HEK293 (cell line): ENCODE measurements at regions not wholly inside any gene's neighbourhood (a gene's known extent, or its start where the extent isn't known, plus 50 kb on each side); places are given as distances from the start of the nearest gene placed in this dataset.

Source experiments
- CTCF ChIA-PET: fragments of 350-600 bp; formaldehyde crosslinking; extraction: SDS; loops from one replicate; lab custom pipeline; 2021; ENCODE audit warnings: antibody characterized with exemption; lab: Yijun Ruan, JAX
- POLR2A ChIA-PET: fragments of 300-600 bp; formaldehyde crosslinking; extraction: SDS; loops from one replicate; lab custom pipeline; 2020; ENCODE audit warnings: antibody characterized with exemption, inconsistent platforms; lab: Yijun Ruan, JAX
- H3K27ac ChIP-seq: fragments of 200-500 bp; sonication (Bioruptor generic); 2 replicates; pipeline ENCODE4 v1.5.1; 2014; ENCODE audit warnings: low read depth, low read length, control low read depth, inconsistent platforms; ENCODE audit errors: extremely low read depth
- H3K36me3 ChIP-seq, 2 experiments: fragments of 200-500 bp in 1 of 2; sonication (Bioruptor generic) in 1 of 2; 1 replicate in 1 of 2; 2 replicates in 1 of 2; pipeline ENCODE4 v1.5.1; 2014 to 2017; ENCODE audit warnings: inconsistent platforms in 2 of 2, low read length in 2 of 2; ENCODE audit not compliant: control insufficient read depth in 2 of 2, insufficient read depth in 1 of 2
- H3K4me1 ChIP-seq: fragments of 200-500 bp; sonication (Bioruptor generic); 2 replicates; pipeline ENCODE4 v1.5.1; 2014; ENCODE audit warnings: mild to moderate bottlenecking, low read length, inconsistent platforms; ENCODE audit not compliant: control insufficient read depth, insufficient read depth
- H3K4me3 ChIP-seq: 2 replicates; pipeline ENCODE4 v1.5.1; 2011; ENCODE audit warnings: low read depth, mild to moderate bottlenecking, control low read depth, low read length, moderate library complexity
- H3K9me3 ChIP-seq: fragments of 200-500 bp; sonication (Bioruptor generic); 2 replicates; pipeline ENCODE4 v1.5.1; 2014; ENCODE audit warnings: low read depth, low read length, inconsistent platforms; ENCODE audit not compliant: control insufficient read depth, insufficient read depth
- GFI1B ChIP-seq: fragments of 450-650 bp; formaldehyde crosslinking; IDR thresholded peaks from 2 replicates; pipeline ENCODE4 v1.5.1; 2016; ENCODE audit warnings: missing biosample characterization, missing genetic modification characterization
- GLI4 ChIP-seq: fragments of 450-650 bp; formaldehyde crosslinking; IDR thresholded peaks from 2 replicates; pipeline ENCODE4 v1.5.1; 2016; ENCODE audit warnings: missing biosample characterization, missing genetic modification characterization
- IKZF3 ChIP-seq: fragments of 450-650 bp; IDR thresholded peaks from 2 replicates; pipeline ENCODE4 v1.5.0; 2018; ENCODE audit warnings: missing biosample characterization, mild to moderate bottlenecking, missing genetic modification characterization, moderate library complexity
- KLF8 ChIP-seq: fragments of 450-650 bp; formaldehyde crosslinking; IDR thresholded peaks from 2 replicates; pipeline ENCODE4 v1.5.1; 2016; ENCODE audit warnings: missing biosample characterization, missing genetic modification characterization
- SP7 ChIP-seq: fragments of 450-650 bp; formaldehyde crosslinking; IDR thresholded peaks from 2 replicates; pipeline ENCODE4 v1.5.1; 2016; ENCODE audit warnings: missing biosample characterization, missing genetic modification characterization
- ZBTB44 ChIP-seq: fragments of 450-650 bp; IDR thresholded peaks from 2 replicates; pipeline ENCODE4 v1.5.1; 2018; ENCODE audit warnings: missing biosample characterization, mild to moderate bottlenecking, missing genetic modification characterization
- ZEB2 ChIP-seq: fragments of 450-650 bp; formaldehyde crosslinking; IDR thresholded peaks from 2 replicates; pipeline ENCODE4 v1.5.1; 2016; ENCODE audit warnings: missing biosample characterization, missing genetic modification characterization
- ZFP37 ChIP-seq: fragments of 450-650 bp; formaldehyde crosslinking; IDR thresholded peaks from 2 replicates; pipeline ENCODE4 v1.5.1; 2016; ENCODE audit warnings: missing biosample characterization, missing genetic modification characterization
- ZNF133 ChIP-seq: fragments of 450-650 bp; formaldehyde crosslinking; IDR thresholded peaks from 2 replicates; pipeline ENCODE4 v1.5.1; 2016; ENCODE audit warnings: missing biosample characterization, missing genetic modification characterization
- ZNF184 ChIP-seq: fragments of 450-650 bp; IDR thresholded peaks from 2 replicates; pipeline ENCODE4 v1.5.1; 2018; ENCODE audit warnings: missing biosample characterization, mild to moderate bottlenecking, missing genetic modification characterization
- ZNF221 ChIP-seq: fragments of 450-650 bp; formaldehyde crosslinking; IDR thresholded peaks from 2 replicates; pipeline ENCODE4 v1.5.1; 2017; ENCODE audit warnings: missing biosample characterization, missing genetic modification characterization, borderline replicate concordance
- ZNF24 ChIP-seq: fragments of 450-650 bp; formaldehyde crosslinking; IDR thresholded peaks from 2 replicates; pipeline ENCODE4 v1.5.1; 2016; ENCODE audit warnings: missing biosample characterization, missing genetic modification characterization
- ZNF302 ChIP-seq: fragments of 450-650 bp; formaldehyde crosslinking; IDR thresholded peaks from 2 replicates; pipeline ENCODE4 v1.5.1; 2016; ENCODE audit warnings: missing biosample characterization, missing genetic modification characterization, low read depth
- ZNF324 ChIP-seq: fragments of 450-650 bp; formaldehyde crosslinking; IDR thresholded peaks from 2 replicates; pipeline ENCODE4 v1.5.1; 2016; ENCODE audit warnings: missing biosample characterization, missing genetic modification characterization
- ZNF341 ChIP-seq: fragments of 450-650 bp; formaldehyde crosslinking; IDR thresholded peaks from 2 replicates; pipeline ENCODE4; 2016; ENCODE audit warnings: low read depth, missing biosample characterization, missing genetic modification characterization
- ZNF394 ChIP-seq: fragments of 450-650 bp; formaldehyde crosslinking; IDR thresholded peaks from 2 replicates; pipeline ENCODE4 v1.5.1; 2016; ENCODE audit warnings: missing biosample characterization, missing genetic modification characterization, mild to moderate bottlenecking, moderate library complexity, borderline replicate concordance
- ZNF449 ChIP-seq: fragments of 450-650 bp; formaldehyde crosslinking; IDR thresholded peaks from 2 replicates; pipeline ENCODE4 v1.5.1; 2017; ENCODE audit warnings: missing biosample characterization, mild to moderate bottlenecking, missing genetic modification characterization, moderate library complexity
- ZNF501 ChIP-seq: fragments of 450-650 bp; formaldehyde crosslinking; IDR thresholded peaks from 2 replicates; pipeline ENCODE4 v1.5.1; 2016; ENCODE audit warnings: missing biosample characterization, missing genetic modification characterization
- ZNF530 ChIP-seq: fragments of 450-650 bp; formaldehyde crosslinking; IDR thresholded peaks from 2 replicates; pipeline ENCODE4 v1.5.1; 2016; ENCODE audit warnings: low read depth, missing biosample characterization, missing genetic modification characterization
- ZNF561 ChIP-seq: fragments of 450-650 bp; IDR thresholded peaks from 2 replicates; pipeline ENCODE4 v1.5.1; 2018; ENCODE audit warnings: missing biosample characterization, missing genetic modification characterization, borderline replicate concordance
- ZNF600 ChIP-seq: fragments of 450-650 bp; formaldehyde crosslinking; IDR thresholded peaks from 2 replicates; pipeline ENCODE4 v1.5.1; 2016; ENCODE audit warnings: missing biosample characterization, missing genetic modification characterization
- ZNF629 ChIP-seq: fragments of 450-650 bp; formaldehyde crosslinking; IDR thresholded peaks from 2 replicates; pipeline ENCODE4 v1.5.1; 2017; ENCODE audit warnings: missing biosample characterization, missing genetic modification characterization
- ZNF639 ChIP-seq: fragments of 450-650 bp; formaldehyde crosslinking; IDR thresholded peaks from 2 replicates; pipeline ENCODE4 v1.5.1; 2016; ENCODE audit warnings: missing biosample characterization, missing genetic modification characterization
- ZNF660 ChIP-seq: fragments of 450-650 bp; IDR thresholded peaks from 2 replicates; pipeline ENCODE4 v1.5.1; 2018; ENCODE audit warnings: missing biosample characterization, mild to moderate bottlenecking, missing genetic modification characterization
- ZNF76 ChIP-seq: fragments of 450-650 bp; formaldehyde crosslinking; IDR thresholded peaks from 2 replicates; pipeline ENCODE4; 2016; ENCODE audit warnings: low read depth, missing biosample characterization, missing genetic modification characterization, borderline replicate concordance
- ZSCAN30 ChIP-seq: fragments of 450-650 bp; IDR thresholded peaks from 2 replicates; pipeline ENCODE4 v1.5.1; 2018; ENCODE audit warnings: missing biosample characterization, mild to moderate bottlenecking, missing genetic modification characterization, moderate library complexity
- ZXDB ChIP-seq: fragments of 450-650 bp; formaldehyde crosslinking; IDR thresholded peaks from 2 replicates; pipeline ENCODE4 v1.5.1; 2016; ENCODE audit warnings: missing biosample characterization, missing genetic modification characterization
- TF ChIP-seq, protein P1 (sequence below): fragments of 450-650 bp; formaldehyde crosslinking; IDR thresholded peaks from 2 replicates; pipeline ENCODE4 v1.5.1; 2016; ENCODE audit warnings: missing biosample characterization, missing genetic modification characterization
- TF ChIP-seq, protein P2 (sequence below): fragments of 450-650 bp; formaldehyde crosslinking; IDR thresholded peaks from 2 replicates; pipeline ENCODE4 v1.5.1; 2016; ENCODE audit warnings: missing biosample characterization, missing genetic modification characterization
- TF ChIP-seq, protein P3 (sequence below): fragments of 450-650 bp; formaldehyde crosslinking; IDR thresholded peaks from 2 replicates; pipeline ENCODE4 v1.5.1; 2016; ENCODE audit warnings: missing biosample characterization, missing genetic modification characterization

- POLR2A ChIA-PET = interaction anchor here (0.5 kb wide), 1 partner anchor 40 kb away, joined by 6 read pairs; no protein-coding TSS in a partner anchor
- no peaks in the 10 kb centered on the region for H3K36me3 ChIP-seq
- H3K4me1 ChIP-seq = no peaks in the 10 kb centered on the region
- CTCF ChIA-PET = no interaction called here
- H3K9me3 ChIP-seq = no peaks in the 10 kb centered on the region
- peak overlapping the region; percentile 66 for H3K4me3 ChIP-seq
- H3K27ac ChIP-seq = peak overlapping the region; percentile 14; the same call in 1 of the 2 replicates
- TF ChIP-seq ZNF24 (peak; percentile 64; the same call in 1 of the 2 replicates), ZNF629 (tag by site-specific recombination) (peak; percentile 50; the same call in 1 of the 2 replicates), ZNF394 (peak; percentile 34; the same call in 1 of the 2 replicates), ZNF449 (tag by site-specific recombination) (peak; percentile 53; the same call in 1 of the 2 replicates), SP7 (peak; percentile 45), ZNF133 (tag by site-specific recombination) (no peak), ZNF324 (peak; percentile 48; the same call in 1 of the 2 replicates), ZNF639 (tag by site-specific recombination) (peak; percentile 44; the same call in 1 of the 2 replicates), ZBTB44 (tag by site-specific recombination) (peak; percentile 24; the same call in 1 of the 2 replicates), ZNF530 (tag by site-specific recombination) (no peak), GFI1B (0 out of 2 replicates have a peak, but pooled peaks have one; percentile 32), GLI4 (0 out of 2 replicates have a peak, but pooled peaks have one; percentile 23), ZNF660 (tag by site-specific recombination) (peak; percentile 95), ZNF501 (tag by site-specific recombination) (0 out of 2 replicates have a peak, but pooled peaks have one; percentile 14), ZSCAN30 (peak; percentile 91), ZEB2 (peak; percentile 6; the same call in 1 of the 2 replicates), ZFP37 (no peak), KLF8 (0 out of 2 replicates have a peak, but pooled peaks have one; percentile 19), ZNF341 (peak; percentile 61), ZNF184 (tag by site-specific recombination) (peak; percentile 54; the same call in 1 of the 2 replicates), ZNF561 (peak; percentile 77; the same call in 1 of the 2 replicates), ZNF600 (tag by site-specific recombination) (peak; percentile 16; the same call in 1 of the 2 replicates), ZNF302 (no peak), ZNF221 (tag by site-specific recombination) (peak; percentile 35; the same call in 1 of the 2 replicates), ZXDB (tag by site-specific recombination) (peak; percentile 14; the same call in 1 of the 2 replicates), IKZF3 (tag by site-specific recombination) (peak; percentile 56; the same call in 1 of the 2 replicates), ZNF76 (tag by site-specific recombination) (peak; percentile 16; the same call in 1 of the 2 replicates)
- TF ChIP-seq, protein P1, sequence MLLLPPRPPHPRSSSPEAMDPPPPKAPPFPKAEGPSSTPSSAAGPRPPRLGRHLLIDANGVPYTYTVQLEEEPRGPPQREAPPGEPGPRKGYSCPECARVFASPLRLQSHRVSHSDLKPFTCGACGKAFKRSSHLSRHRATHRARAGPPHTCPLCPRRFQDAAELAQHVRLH (tag by site-specific recombination) = peak; percentile 82
- TF ChIP-seq, protein P2, sequence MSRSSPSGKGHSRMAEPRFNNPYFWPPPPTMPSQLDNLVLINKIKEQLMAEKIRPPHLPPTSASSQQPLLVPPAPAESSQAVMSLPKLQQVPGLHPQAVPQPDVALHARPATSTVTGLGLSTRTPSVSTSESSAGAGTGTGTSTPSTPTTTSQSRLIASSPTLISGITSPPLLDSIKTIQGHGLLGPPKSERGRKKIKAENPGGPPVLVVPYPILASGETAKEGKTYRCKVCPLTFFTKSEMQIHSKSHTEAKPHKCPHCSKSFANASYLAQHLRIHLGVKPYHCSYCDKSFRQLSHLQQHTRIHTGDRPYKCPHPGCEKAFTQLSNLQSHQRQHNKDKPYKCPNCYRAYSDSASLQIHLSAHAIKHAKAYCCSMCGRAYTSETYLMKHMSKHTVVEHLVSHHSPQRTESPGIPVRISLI = peak; percentile 76; the same call in 1 of the 2 replicates
- TF ChIP-seq, protein P3, sequence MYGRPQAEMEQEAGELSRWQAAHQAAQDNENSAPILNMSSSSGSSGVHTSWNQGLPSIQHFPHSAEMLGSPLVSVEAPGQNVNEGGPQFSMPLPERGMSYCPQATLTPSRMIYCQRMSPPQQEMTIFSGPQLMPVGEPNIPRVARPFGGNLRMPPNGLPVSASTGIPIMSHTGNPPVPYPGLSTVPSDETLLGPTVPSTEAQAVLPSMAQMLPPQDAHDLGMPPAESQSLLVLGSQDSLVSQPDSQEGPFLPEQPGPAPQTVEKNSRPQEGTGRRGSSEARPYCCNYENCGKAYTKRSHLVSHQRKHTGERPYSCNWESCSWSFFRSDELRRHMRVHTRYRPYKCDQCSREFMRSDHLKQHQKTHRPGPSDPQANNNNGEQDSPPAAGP (tag by site-specific recombination) = 0 out of 2 replicates have a peak, but pooled peaks have one; percentile 21
These were observed 177.9 kb upstream of the ZNF184 start for GRCh38 chr6:27650620-27651370.
